ENCODE measurements at regions not wholly inside any gene's neighbourhood (a gene's known extent, or its start where the extent isn't known, plus 50 kb on each side); places are given as distances from the start of the nearest gene placed in this dataset.

- TF ChIP-seq, protein P1, sequence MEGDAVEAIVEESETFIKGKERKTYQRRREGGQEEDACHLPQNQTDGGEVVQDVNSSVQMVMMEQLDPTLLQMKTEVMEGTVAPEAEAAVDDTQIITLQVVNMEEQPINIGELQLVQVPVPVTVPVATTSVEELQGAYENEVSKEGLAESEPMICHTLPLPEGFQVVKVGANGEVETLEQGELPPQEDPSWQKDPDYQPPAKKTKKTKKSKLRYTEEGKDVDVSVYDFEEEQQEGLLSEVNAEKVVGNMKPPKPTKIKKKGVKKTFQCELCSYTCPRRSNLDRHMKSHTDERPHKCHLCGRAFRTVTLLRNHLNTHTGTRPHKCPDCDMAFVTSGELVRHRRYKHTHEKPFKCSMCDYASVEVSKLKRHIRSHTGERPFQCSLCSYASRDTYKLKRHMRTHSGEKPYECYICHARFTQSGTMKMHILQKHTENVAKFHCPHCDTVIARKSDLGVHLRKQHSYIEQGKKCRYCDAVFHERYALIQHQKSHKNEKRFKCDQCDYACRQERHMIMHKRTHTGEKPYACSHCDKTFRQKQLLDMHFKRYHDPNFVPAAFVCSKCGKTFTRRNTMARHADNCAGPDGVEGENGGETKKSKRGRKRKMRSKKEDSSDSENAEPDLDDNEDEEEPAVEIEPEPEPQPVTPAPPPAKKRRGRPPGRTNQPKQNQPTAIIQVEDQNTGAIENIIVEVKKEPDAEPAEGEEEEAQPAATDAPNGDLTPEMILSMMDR (IDR thresholded peaks at IDR 0.05), result no peak
- no peak for TF ChIP-seq POLR2A (IDR thresholded peaks at IDR 0.05)
Measured at GRCh38 chr2:15872854-15873253, 67.5 kb upstream of the MYCN start.

Measured in body of pancreas (tissue), 4 donors.